CD4-positive, alpha-beta memory T cell (primary cell): ENCODE measurements at regions not wholly inside any gene's neighbourhood (a gene's known extent, or its start where the extent isn't known, plus 50 kb on each side); places are given as distances from the start of the nearest gene placed in this dataset.

Experiments
- CTCF ChIA-PET: fragments of 350-600 bp; sonication (Branson Sonifier 250); formaldehyde crosslinking; loops from one replicate; lab custom pipeline; 2021; ENCODE audit warnings: inconsistent platforms; ENCODE audit not compliant: partially characterized antibody; lab: Charles Lee
- POLR2A ChIA-PET: fragments of 350-600 bp; sonication (Branson Sonifier 250); formaldehyde crosslinking; loops from one replicate; lab custom pipeline; 2021; ENCODE audit not compliant: partially characterized antibody; lab: Charles Lee
- DNase-seq, 5 donors: peaks; one replicate each; pipeline versions ENCODE4 v3.0.0 to v3.0.0-alpha.2; 2020 to 2022; ENCODE audit warnings: mixed read lengths in 1 of 5
- H3K27ac ChIP-seq: one replicate; pipeline ENCODE4 v1.7.0; 2013; ENCODE audit warnings: low read depth, low read length
- H3K27me3 ChIP-seq: 2 replicates; pipeline ENCODE4 v1.7.0; 2013; ENCODE audit warnings: mild to moderate bottlenecking, low read length, moderate library complexity; ENCODE audit not compliant: insufficient read depth
- H3K36me3 ChIP-seq: 2 replicates; pipeline ENCODE4 v1.7.0; 2013; ENCODE audit warnings: mild to moderate bottlenecking, low read length, moderate library complexity; ENCODE audit not compliant: insufficient read depth
- H3K4me1 ChIP-seq: 2 replicates; pipeline ENCODE4 v1.7.0; 2013; ENCODE audit warnings: mild to moderate bottlenecking, low read length, moderate library complexity; ENCODE audit not compliant: insufficient read depth
- H3K4me3 ChIP-seq, 2 donors: one replicate each; pipeline ENCODE4 v1.7.0; 2013; ENCODE audit warnings: low read length in 2 of 2, mild to moderate bottlenecking in 1 of 2
- H3K9me3 ChIP-seq, 2 donors: one replicate each; pipeline ENCODE4 v1.7.0; 2013; ENCODE audit warnings: low read length in 2 of 2, control low read depth in 1 of 2; ENCODE audit not compliant: control insufficient read depth in 1 of 2
- H3K27ac Mint-ChIP-seq, 7 donors: one replicate each; pipeline ENCODE4 v1.8.0; 2020 to 2021; ENCODE audit warnings: mixed read lengths in 7 of 7, mild to moderate bottlenecking in 6 of 7, inconsistent platforms in 3 of 7, moderate library complexity in 3 of 7
- H3K27me3 Mint-ChIP-seq, 2 donors: one replicate each; pipeline ENCODE4 v1.8.0; 2020 to 2021; ENCODE audit warnings: mixed read lengths in 2 of 2
- H3K36me3 Mint-ChIP-seq, 2 donors: one replicate each; pipeline ENCODE4 v1.8.0; 2020 to 2021; ENCODE audit warnings: mixed read lengths in 2 of 2, inconsistent platforms in 1 of 2, mild to moderate bottlenecking in 1 of 2
- H3K4me1 Mint-ChIP-seq, 4 donors: one replicate each; pipeline ENCODE4 v1.8.0; 2020 to 2021; ENCODE audit warnings: mixed read lengths in 4 of 4, mild to moderate bottlenecking in 1 of 4
- H3K4me3 Mint-ChIP-seq, 8 donors: one replicate each; pipeline ENCODE4 v1.8.0; 2020 to 2021; ENCODE audit warnings: mixed read lengths in 8 of 8, mild to moderate bottlenecking in 7 of 8, moderate library complexity in 6 of 8, inconsistent platforms in 3 of 8
- H3K9me3 Mint-ChIP-seq, 8 donors: one replicate each; pipeline ENCODE4 v1.8.0; 2020 to 2021; ENCODE audit warnings: mixed read lengths in 8 of 8, mild to moderate bottlenecking in 5 of 8, inconsistent platforms in 3 of 8, moderate library complexity in 1 of 8
- intact Hi-C: fragments of 100-400 bp; cut with micrococcal nuclease; formaldehyde crosslinking; loops from one replicate; pipeline ENCODE4 v1.15.1; 2023

- no peaks in the 10 kb centered on the region for H3K27me3 ChIP-seq
- Mint-ChIP-seq H3K27me3 (no peaks in the 10 kb centered on the region), H3K27ac (no peak overlapping the region), H3K4me3 (no peak overlapping the region), H3K36me3 (no peaks in the 10 kb centered on the region), H3K9me3 (peaks cover 0 to 5% (median 0%) of the 10 kb centered on the region in 8 donors), H3K4me1 (peaks cover 8 to 21% (median 11%) of the 10 kb centered on the region in 4 donors)
- POLR2A ChIA-PET, result no interaction called here
- H3K36me3 ChIP-seq, result no peaks in the 10 kb centered on the region
- DNase-seq, result no peak
- H3K9me3 ChIP-seq, result no peaks in the 10 kb centered on the region
- peaks cover 11% of the 10 kb centered on the region for H3K4me1 ChIP-seq
- CTCF ChIA-PET, result no interaction called here
- H3K27ac ChIP-seq, result no peak overlapping the region
- no peak overlapping the region for H3K4me3 ChIP-seq
- intact Hi-C loops, result no loop called here
Observed at GRCh38 chr15:87733977-87734376, 522.6 kb downstream of the NTRK3 start.

DNA sequence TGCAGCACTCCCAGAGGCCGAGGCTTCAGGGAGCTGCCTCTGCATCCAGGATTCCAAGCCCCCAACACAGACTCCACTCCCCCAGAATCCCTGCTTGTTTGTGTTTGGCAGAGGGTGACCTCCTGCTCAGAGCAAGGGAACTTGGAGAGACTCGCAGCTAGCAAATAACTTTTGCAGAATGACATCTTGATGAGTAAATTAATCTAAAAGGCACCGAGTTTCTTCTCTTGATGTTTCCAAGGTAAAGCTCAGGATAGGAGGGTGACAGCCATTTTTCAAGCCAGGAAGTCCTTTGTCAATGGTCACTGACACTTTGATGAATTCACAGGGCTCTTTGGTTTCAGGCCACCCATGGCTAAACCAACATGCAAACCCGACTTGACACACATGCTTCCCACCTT lies 523.0 kb downstream of the NTRK3 start:
- Histone ChIP-seq H3K4me3 (no peak overlapping the region), H3K9me3 (no peaks in the 10 kb centered on the region), H3K27ac (no peak overlapping the region), H3K27me3 (no peaks in the 10 kb centered on the region), H3K4me1 (peaks cover 11% of the 10 kb centered on the region), H3K36me3 (no peaks in the 10 kb centered on the region)
- ChIA-PET CTCF (no interaction called here), POLR2A (no interaction called here)
- DNase-seq, result no peak
- H3K27me3 Mint-ChIP-seq, result no peaks in the 10 kb centered on the region
- no peak overlapping the region for H3K4me3 Mint-ChIP-seq
- no peak overlapping the region for H3K27ac Mint-ChIP-seq
- H3K9me3 Mint-ChIP-seq, result peaks cover 0 to 5% (median 0%) of the 10 kb centered on the region in 8 donors
- H3K36me3 Mint-ChIP-seq, result no peaks in the 10 kb centered on the region
- peaks cover 8 to 21% (median 11%) of the 10 kb centered on the region in 4 donors for H3K4me1 Mint-ChIP-seq
- intact Hi-C loops, result no loop called here

- DNase-seq, result no peak
- Histone ChIP-seq H3K27ac (no peak overlapping the region), H3K4me3 (no peak overlapping the region), H3K9me3 (no peaks in the 10 kb centered on the region), H3K36me3 (no peaks in the 10 kb centered on the region), H3K27me3 (no peaks in the 10 kb centered on the region), H3K4me1 (peaks cover 11% of the 10 kb centered on the region)
- CTCF ChIA-PET, result no interaction called here
- H3K4me1 Mint-ChIP-seq, result peaks cover 8 to 21% (median 11%) of the 10 kb centered on the region in 4 donors
- H3K27me3 Mint-ChIP-seq, result no peaks in the 10 kb centered on the region
- no peaks in the 10 kb centered on the region for H3K36me3 Mint-ChIP-seq
- no peak overlapping the region for H3K4me3 Mint-ChIP-seq
- POLR2A ChIA-PET, result no interaction called here
- peaks cover 0 to 5% (median 0%) of the 10 kb centered on the region in 8 donors for H3K9me3 Mint-ChIP-seq
- intact Hi-C loops, result no loop called here
- no peak overlapping the region for H3K27ac Mint-ChIP-seq
Observed at GRCh38 chr15:87732976-87733375, 523.6 kb downstream of the NTRK3 start.

DNA sequence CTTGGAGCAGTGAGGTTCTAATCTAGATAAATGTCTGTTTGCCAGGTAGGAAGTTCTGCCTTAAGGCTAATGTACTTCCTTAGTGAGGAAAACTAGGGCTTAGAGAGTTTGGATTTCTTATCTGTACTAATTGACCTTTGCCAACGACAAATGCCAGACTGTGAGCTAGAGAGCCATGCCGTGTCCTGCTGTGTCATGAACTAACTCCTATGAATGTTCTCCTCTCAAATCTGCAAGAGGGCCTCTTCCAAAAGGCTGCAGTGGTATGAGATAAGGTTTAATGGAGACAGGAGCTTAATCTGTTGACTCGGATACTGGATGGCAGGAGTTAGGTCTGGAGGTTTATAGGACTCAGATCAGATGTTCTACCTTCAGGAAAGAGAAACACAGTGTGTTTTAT lies 524.9 kb downstream of the NTRK3 start:
- Histone ChIP-seq H3K4me1 (peaks cover 8% of the 10 kb centered on the region), H3K9me3 (no peaks in the 10 kb centered on the region), H3K4me3 (no peak overlapping the region), H3K27me3 (no peaks in the 10 kb centered on the region), H3K36me3 (no peaks in the 10 kb centered on the region), H3K27ac (no peak overlapping the region)
- H3K9me3 Mint-ChIP-seq, result peaks cover 0 to 2% (median 0%) of the 10 kb centered on the region in 8 donors
- no peaks in the 10 kb centered on the region for H3K36me3 Mint-ChIP-seq
- intact Hi-C loops, result no loop called here
- H3K27me3 Mint-ChIP-seq, result no peaks in the 10 kb centered on the region
- DNase-seq, result no peak
- H3K4me3 Mint-ChIP-seq, result no peak overlapping the region
- ChIA-PET POLR2A (no interaction called here), CTCF (no interaction called here)
- H3K4me1 Mint-ChIP-seq, result peaks cover 5 to 12% (median 7%) of the 10 kb centered on the region in 4 donors
- no peak overlapping the region for H3K27ac Mint-ChIP-seq

DNA sequence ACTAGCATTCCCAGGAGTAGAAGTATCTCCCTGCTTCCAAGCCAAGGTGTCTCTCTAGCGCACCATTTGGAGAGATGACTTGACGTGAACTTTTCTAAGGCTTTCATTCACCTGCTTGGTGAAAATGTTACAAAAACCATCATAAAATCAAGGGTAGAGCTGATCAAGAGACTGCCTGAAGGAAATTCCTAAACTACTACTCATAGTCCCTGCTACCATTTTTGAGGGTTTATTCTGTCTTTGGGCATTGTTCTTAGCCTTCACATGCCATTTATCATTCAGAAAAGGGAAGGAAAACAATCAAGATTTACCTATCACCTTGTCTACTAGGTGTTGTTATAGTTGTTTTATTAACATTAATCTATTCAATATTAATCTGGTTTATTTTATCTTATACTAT lies 525.8 kb downstream of the NTRK3 start:
- H3K27ac Mint-ChIP-seq, result no peak overlapping the region
- no peaks in the 10 kb centered on the region for H3K36me3 Mint-ChIP-seq
- Histone ChIP-seq H3K27ac (no peak overlapping the region), H3K4me1 (no peaks in the 10 kb centered on the region), H3K9me3 (no peaks in the 10 kb centered on the region), H3K27me3 (no peaks in the 10 kb centered on the region), H3K4me3 (no peak overlapping the region), H3K36me3 (no peaks in the 10 kb centered on the region)
- H3K9me3 Mint-ChIP-seq, result peaks cover 0 to 2% (median 0%) of the 10 kb centered on the region in 8 donors
- no peak overlapping the region for H3K4me3 Mint-ChIP-seq
- ChIA-PET POLR2A (no interaction called here), CTCF (no interaction called here)
- no peaks in the 10 kb centered on the region for H3K27me3 Mint-ChIP-seq
- intact Hi-C loops, result no loop called here
- H3K4me1 Mint-ChIP-seq, result peaks cover 0 to 2% (median 0%) of the 10 kb centered on the region in 4 donors
- DNase-seq, result no peak

DNA sequence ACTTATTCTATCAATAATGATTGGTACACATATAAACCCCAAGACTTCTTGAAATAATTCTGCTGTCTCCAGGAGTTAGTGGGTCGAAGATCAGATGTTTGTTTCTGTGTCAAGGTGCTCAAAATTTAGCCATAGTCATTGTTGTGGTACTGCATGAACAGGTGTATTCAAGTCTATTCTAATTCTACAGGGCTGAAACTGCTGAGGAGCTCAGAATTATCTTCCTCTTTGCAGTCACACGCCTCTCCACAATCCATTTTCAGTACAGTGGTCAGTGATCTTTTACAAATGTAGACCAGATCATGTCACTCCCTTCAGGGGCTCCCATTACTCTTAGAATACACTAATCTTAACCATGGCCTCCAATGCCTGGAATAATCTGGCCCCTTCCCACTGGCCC lies 527.5 kb downstream of the NTRK3 start:
- Mint-ChIP-seq H3K36me3 (no peaks in the 10 kb centered on the region), H3K27me3 (no peaks in the 10 kb centered on the region), H3K4me1 (no peaks in the 10 kb centered on the region), H3K27ac (no peak overlapping the region), H3K9me3 (peaks cover 0 to 2% (median 0%) of the 10 kb centered on the region in 8 donors), H3K4me3 (no peak overlapping the region)
- H3K27ac ChIP-seq, result no peak overlapping the region
- POLR2A ChIA-PET, result no interaction called here
- intact Hi-C loops, result no loop called here
- CTCF ChIA-PET, result no interaction called here
- H3K4me3 ChIP-seq, result no peak overlapping the region
- H3K36me3 ChIP-seq, result no peaks in the 10 kb centered on the region
- no peaks in the 10 kb centered on the region for H3K9me3 ChIP-seq
- no peaks in the 10 kb centered on the region for H3K27me3 ChIP-seq
- H3K4me1 ChIP-seq, result no peaks in the 10 kb centered on the region
- DNase-seq, result no peak

DNA sequence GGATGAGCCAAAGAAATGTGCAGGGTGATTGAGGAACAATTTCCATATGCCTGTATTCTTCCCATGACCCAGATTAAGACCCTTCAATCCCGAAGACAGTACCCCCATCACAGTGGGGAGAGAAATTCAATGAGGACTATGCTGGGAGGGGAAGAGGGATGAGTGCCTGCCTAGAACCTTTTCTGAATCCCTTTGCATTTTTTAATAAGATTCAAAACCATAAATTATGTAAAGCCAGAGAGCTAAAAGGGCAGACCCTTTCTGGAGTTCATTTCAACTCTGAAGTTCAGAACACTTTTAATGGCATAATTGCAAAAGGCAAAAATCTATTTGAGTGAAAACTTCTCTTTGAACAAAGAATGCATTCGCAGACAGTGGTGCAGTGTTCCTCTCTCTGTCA lies 529.5 kb downstream of the NTRK3 start:
- H3K4me3 Mint-ChIP-seq, result no peak overlapping the region
- ChIA-PET POLR2A (no interaction called here), CTCF (no interaction called here)
- peaks cover 0 to 5% (median 0%) of the 10 kb centered on the region in 8 donors for H3K9me3 Mint-ChIP-seq
- no peaks in the 10 kb centered on the region for H3K36me3 Mint-ChIP-seq
- no peaks in the 10 kb centered on the region for H3K27me3 ChIP-seq
- intact Hi-C loops, result no loop called here
- H3K9me3 ChIP-seq, result no peaks in the 10 kb centered on the region
- H3K27me3 Mint-ChIP-seq, result peaks cover 0 to 2% of the 10 kb centered on the region in 2 donors
- no peak overlapping the region for H3K4me3 ChIP-seq
- no peak for DNase-seq
- H3K4me1 Mint-ChIP-seq, result no peaks in the 10 kb centered on the region
- H3K36me3 ChIP-seq, result no peaks in the 10 kb centered on the region
- no peak overlapping the region for H3K27ac ChIP-seq
- no peak overlapping the region for H3K27ac Mint-ChIP-seq
- no peaks in the 10 kb centered on the region for H3K4me1 ChIP-seq

DNA sequence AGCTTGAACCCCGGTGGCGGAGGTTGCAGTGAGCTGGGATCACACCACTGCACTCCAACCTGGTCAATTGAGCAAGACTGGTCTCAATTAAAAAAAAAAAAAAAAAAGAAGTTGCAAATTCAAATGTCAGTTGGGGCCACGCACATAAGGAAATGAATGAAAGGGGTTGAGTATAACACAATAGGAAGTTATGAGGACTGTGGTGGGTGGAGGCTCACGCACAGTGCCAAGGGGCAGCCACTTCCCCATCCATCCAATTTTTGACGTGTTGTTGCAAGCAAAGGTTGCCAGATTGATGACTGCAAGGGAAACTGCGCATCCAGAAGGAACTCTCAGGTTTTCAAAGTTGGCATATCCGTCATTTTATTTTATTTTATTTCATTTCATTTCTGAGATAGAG lies 532.2 kb downstream of the NTRK3 start:
- no peaks in the 10 kb centered on the region for H3K36me3 Mint-ChIP-seq
- Histone ChIP-seq H3K4me1 (no peaks in the 10 kb centered on the region), H3K27me3 (no peaks in the 10 kb centered on the region), H3K36me3 (no peaks in the 10 kb centered on the region), H3K9me3 (no peaks in the 10 kb centered on the region), H3K4me3 (no peak overlapping the region), H3K27ac (no peak overlapping the region)
- intact Hi-C loops, result no loop called here
- H3K4me3 Mint-ChIP-seq, result no peak overlapping the region
- peaks cover 0 to 2% of the 10 kb centered on the region in 2 donors for H3K27me3 Mint-ChIP-seq
- peaks cover 0 to 5% (median under 1%) of the 10 kb centered on the region in 8 donors for H3K9me3 Mint-ChIP-seq
- ChIA-PET CTCF (no interaction called here), POLR2A (no interaction called here)
- H3K4me1 Mint-ChIP-seq, result no peaks in the 10 kb centered on the region
- DNase-seq, result no peak
- H3K27ac Mint-ChIP-seq, result no peak overlapping the region
